Heart left ventricle (tissue), 16 donors: ENCODE measurements at regions not wholly inside any gene's neighbourhood (a gene's known extent, or its start where the extent isn't known, plus 50 kb on each side); places are given as distances from the start of the nearest gene placed in this dataset.

ENCODE experiments used
- ATAC-seq, 4 donors: fragments of 200-7000 bp; cut with Tn5 transposase; one replicate each; pipeline ENCODE4 v1.9.1; 2020 to 2022; ENCODE audit warnings: moderate library complexity in 4 of 4, mild to moderate bottlenecking in 3 of 4, moderate number of reproducible peaks in 1 of 4
- DNase-seq, 5 donors: peaks; one replicate each; pipeline ENCODE4 v3.0.0-alpha.2; 2020
- H3K27ac ChIP-seq, 12 donors: fragments of 200-600 bp; sonication (generic) in 4 of 12; one replicate each; pipeline versions ENCODE4 v1.5.0 to v1.8.0; 2016 to 2022; ENCODE audit warnings: mild to moderate bottlenecking in 2 of 12
- H3K27me3 ChIP-seq, 9 donors: fragments of 200-600 bp; sonication (generic) in 2 of 9; one replicate each; pipeline versions ENCODE4 v1.5.1 to v1.8.0; 2016 to 2022; ENCODE audit warnings: mild to moderate bottlenecking in 3 of 9
- H3K36me3 ChIP-seq, 9 donors: fragments of 200-600 bp; sonication (generic) in 2 of 9; one replicate each; pipeline versions ENCODE4 v1.5.0 to v1.8.0; 2018 to 2022; ENCODE audit warnings: mild to moderate bottlenecking in 2 of 9
- H3K4me1 ChIP-seq, 12 donors: fragments of 200-600 bp; sonication (generic) in 4 of 12; one replicate each; pipeline versions ENCODE4 v1.5.0 to v1.8.0; 2016 to 2022; ENCODE audit warnings: mild to moderate bottlenecking in 3 of 12
- H3K4me3 ChIP-seq, 12 donors: fragments of 200-600 bp; sonication (generic) in 4 of 12; one replicate each; pipeline versions ENCODE4 v1.5.0 to v1.8.0; 2017 to 2022; ENCODE audit warnings: mild to moderate bottlenecking in 9 of 12, moderate library complexity in 4 of 12
- H3K9me3 ChIP-seq, 12 donors: fragments of 200-600 bp; sonication (generic) in 4 of 12; one replicate each; pipeline versions ENCODE4 v1.5.0 to v1.8.0; 2016 to 2022; ENCODE audit warnings: mild to moderate bottlenecking in 1 of 12
- CTCF ChIP-seq, 12 donors: fragments of 200-600 bp; sonication (generic) in 4 of 12; IDR thresholded peaks; one replicate each; pipeline versions ENCODE4 v1.5.0 to v1.8.0; 2018 to 2022; ENCODE audit warnings: antibody characterized with exemption in 12 of 12, mild to moderate bottlenecking in 5 of 12
- POLR2A ChIP-seq, 2 donors: fragments of 450-650 bp; IDR thresholded peaks; one replicate each; pipeline ENCODE4 v1.6.1; 2017; ENCODE audit warnings: antibody characterized with exemption in 2 of 2, mild to moderate bottlenecking in 2 of 2, moderate library complexity in 2 of 2
- WGBS, 4 donors: extraction: QIAGEN DNeasy Blood & Tissue Kit in 2 of 4; methylation state at CpG; one replicate each; pipeline versions ENCODE4 v1.1.5 to v1.1.7; 2013 to 2018; 5-methylcytosine and 5-hydroxymethylcytosine counted together
- intact Hi-C, 10 donors: fragments of 100-400 bp; cut with DNase I; formaldehyde crosslinking; loops; one replicate each; pipeline versions ENCODE4 v1.11.1 to v1.14.2; 2022
- donor health status: ischemic (EF 13 %, LVEDD 7.1; RV severe dilation, severe dysfunction).
- donor health status: healthy with polysubstance abuse.
- donor health status: DM: no; HTN: yes; CAD: no.
- donor health status: DM: no; HTN: no; CAD: no.
- donor health status: ischemic (EF 25% LVEDD 6.9; RV normal size, moderate dysfunction).
- donor health status: ischemic (EF 25% LVEDD 5.7; RV mildly dilated, moderate dysfunction).
- donor health status: healthy.
- donor health status: DM: yes; HTN: yes; CAD: no.
- donor health status: ischemic (EF 35%, LVEDD 5.7; RV mildly dilated, moderate dysfunction).
- donor health status: nonischemic (EF 11% LVEDD 7.7; RV severe dilation, severe dysfunction).
- donor health status: DM: yes; HTN: yes; CAD: no.
- donor health status: PGD.
- donor health status: ischemic (EF 29% LVEDD 5.4; RV normal size, mild dysfunction).
- donor health status: nonischemic (EF 23%, LVEDD 6.1; RV moderate dilation, normal function).

DNA sequence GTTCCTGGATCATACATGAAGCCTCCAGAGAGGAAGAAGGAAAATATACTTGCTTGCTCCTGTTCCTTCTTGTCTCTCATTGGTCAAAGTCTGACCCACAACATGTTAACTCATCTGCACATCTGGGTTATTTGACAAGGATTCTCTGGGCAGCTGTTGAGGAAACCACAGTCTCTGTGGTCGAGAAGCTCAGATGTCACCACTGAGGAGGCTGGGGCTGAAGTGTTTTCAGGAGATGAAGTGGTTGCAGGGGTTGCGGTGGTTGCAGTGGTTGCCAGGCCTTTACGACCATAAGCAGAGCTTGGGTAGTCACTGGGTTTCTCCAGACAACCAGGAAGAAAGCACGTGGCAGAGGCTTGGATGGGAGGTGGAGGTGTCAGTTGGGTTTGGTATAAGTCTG, 265.0 kb upstream of the LRIG3 start:
- Histone ChIP-seq H3K36me3 (no peaks in the 10 kb centered on the region), H3K4me1 (no peaks in the 10 kb centered on the region), H3K27ac (no peak overlapping the region), H3K27me3 (peaks cover 0 to 4% (median 0%) of the 10 kb centered on the region in 9 donors), H3K9me3 (no peaks in the 10 kb centered on the region), H3K4me3 (no peak overlapping the region)
- WGBS, 4 donors = 71 to 95% (median 75%) methylated on average over 4 of the region's 4 CpGs
- intact Hi-C loops = no loop called here
- DNase-seq (no peak), ATAC-seq (no peak)
- no peak for TF ChIP-seq CTCF (IDR thresholded peaks at IDR 0.05)
- no peak for TF ChIP-seq POLR2A (IDR thresholded peaks at IDR 0.05)

- WGBS, 4 donors = 83 to 90% (median 86%) methylated on average over 3 of the region's 3 CpGs
- Histone ChIP-seq H3K4me3 (no peak overlapping the region), H3K27ac (no peak overlapping the region), H3K27me3 (peaks cover 0 to 4% (median 0%) of the 10 kb centered on the region in 9 donors), H3K36me3 (no peaks in the 10 kb centered on the region), H3K4me1 (no peaks in the 10 kb centered on the region), H3K9me3 (no peaks in the 10 kb centered on the region)
- no peak for DNase-seq
- no peak for ATAC-seq
- no peak for TF ChIP-seq CTCF (IDR thresholded peaks at IDR 0.05)
- TF ChIP-seq POLR2A (IDR thresholded peaks at IDR 0.05) = no peak
- intact Hi-C loops = no loop called here
Measured at GRCh38 chr12:59182658-59183455, 262.6 kb upstream of the LRIG3 start.

DNA sequence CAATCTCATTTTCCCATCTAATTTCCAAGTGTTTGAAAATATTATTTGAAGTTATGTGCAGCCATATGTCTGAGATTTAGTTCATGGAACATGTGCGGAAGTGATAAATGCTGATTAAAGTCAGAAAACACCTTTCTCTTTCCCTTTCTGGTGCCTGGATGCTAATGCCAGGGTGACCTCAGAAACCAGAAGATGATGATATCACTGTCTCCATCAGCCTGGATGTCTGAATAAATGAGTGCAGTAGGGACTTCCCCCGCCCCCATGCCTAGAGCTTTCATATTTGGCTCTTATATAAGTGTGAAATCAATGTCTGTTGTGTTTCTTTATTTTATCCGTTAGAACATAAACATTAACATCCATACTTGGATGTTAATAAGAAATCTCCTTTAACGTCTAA, 261.9 kb upstream of the LRIG3 start:
- H3K4me3 ChIP-seq = no peak overlapping the region
- no peaks in the 10 kb centered on the region for H3K4me1 ChIP-seq
- H3K27ac ChIP-seq = no peak overlapping the region
- ATAC-seq = no peak
- intact Hi-C loops = no loop called here
- whole genome bisulfite sequencing, 4 donors = 57 to 79% (median 63%) methylated on average over 4 of the region's 4 CpGs
- no peaks in the 10 kb centered on the region for H3K9me3 ChIP-seq
- peaks cover 0 to 4% (median 0%) of the 10 kb centered on the region in 9 donors for H3K27me3 ChIP-seq
- TF ChIP-seq CTCF (IDR thresholded peaks at IDR 0.05) = no peak
- no peak for TF ChIP-seq POLR2A (IDR thresholded peaks at IDR 0.05)
- H3K36me3 ChIP-seq = no peaks in the 10 kb centered on the region
- no peak for DNase-seq

GRCh38 chr12:59181196-59181777, 261.0 kb upstream of the LRIG3 start:
- Histone ChIP-seq H3K9me3 (no peaks in the 10 kb centered on the region), H3K27ac (no peak overlapping the region), H3K27me3 (peaks cover 0 to 4% (median 0%) of the 10 kb centered on the region in 9 donors), H3K4me1 (no peaks in the 10 kb centered on the region), H3K4me3 (no peak overlapping the region), H3K36me3 (no peaks in the 10 kb centered on the region)
- TF ChIP-seq POLR2A (IDR thresholded peaks at IDR 0.05) = no peak
- TF ChIP-seq CTCF (IDR thresholded peaks at IDR 0.05) = no peak
- intact Hi-C loops = no loop called here
- DNase-seq (no peak), ATAC-seq (no peak)
- 62 to 88% (median 86%) methylated on average over 2 of the region's 2 CpGs for WGBS, 4 donors
